ENCODE measurements at regions not wholly inside any gene's neighbourhood (a gene's known extent, or its start where the extent isn't known, plus 50 kb on each side); places are given as distances from the start of the nearest gene placed in this dataset.
"Not testable (repeated sequence)": the region's sequence is repeated elsewhere in the genome, so short reads cannot be mapped to it uniquely, and the experiment has no call there.

GRCh38 chr5:105859350-105859749 lies 1811.4 kb downstream of the EFNA5 start:
- not testable (repeated sequence) for H3K27me3 ChIP-seq (ENCODE audit: control insufficient read depth in 1 of 2, insufficient read depth in 2 of 2, low read length in 2 of 2); H3K9me3 ChIP-seq (ENCODE audit: control insufficient read depth in 2 of 2, low read length in 2 of 2); H3K4me1 ChIP-seq (ENCODE audit: control insufficient read depth, insufficient read depth, low read length); H3K27ac ChIP-seq (ENCODE audit: low read length); H3K36me3 ChIP-seq (ENCODE audit: control insufficient read depth in 2 of 2, insufficient read depth in 2 of 2, low read length in 2 of 2); H3K4me3 ChIP-seq (ENCODE audit: low read length in 2 of 2); H3K9ac ChIP-seq (ENCODE audit: low read length in 2 of 2)

- H3K27me3 ChIP-seq (ENCODE audit: control insufficient read depth in 1 of 2, insufficient read depth in 2 of 2, low read length in 2 of 2): no peaks in the 10 kb centered on the region
- H3K9ac ChIP-seq (ENCODE audit: low read length in 2 of 2): no peak overlapping the region
- no peaks in the 10 kb centered on the region for H3K9me3 ChIP-seq (ENCODE audit: control insufficient read depth in 2 of 2, low read length in 2 of 2)
- H3K4me1 ChIP-seq (ENCODE audit: control insufficient read depth, insufficient read depth, low read length): no peaks in the 10 kb centered on the region
- H3K36me3 ChIP-seq (ENCODE audit: control insufficient read depth in 2 of 2, insufficient read depth in 2 of 2, low read length in 2 of 2): no peaks in the 10 kb centered on the region
- no peak overlapping the region for H3K4me3 ChIP-seq (ENCODE audit: low read length in 2 of 2)
- no peak overlapping the region for H3K27ac ChIP-seq (ENCODE audit: low read length)
Observed at GRCh38 chr5:105849701-105850100, 1821.0 kb downstream of the EFNA5 start.

GRCh38 chr5:105840800-105841199 lies 1829.9 kb downstream of the EFNA5 start:
- no peaks in the 10 kb centered on the region for H3K9me3 ChIP-seq (ENCODE audit: control insufficient read depth in 2 of 2, low read length in 2 of 2)
- no peaks in the 10 kb centered on the region for H3K27me3 ChIP-seq (ENCODE audit: control insufficient read depth in 1 of 2, insufficient read depth in 2 of 2, low read length in 2 of 2)
- no peak overlapping the region for H3K27ac ChIP-seq (ENCODE audit: low read length)
- H3K36me3 ChIP-seq (ENCODE audit: control insufficient read depth in 2 of 2, insufficient read depth in 2 of 2, low read length in 2 of 2): no peaks in the 10 kb centered on the region
- H3K9ac ChIP-seq (ENCODE audit: low read length in 2 of 2): no peak overlapping the region
- no peaks in the 10 kb centered on the region for H3K4me1 ChIP-seq (ENCODE audit: control insufficient read depth, insufficient read depth, low read length)
- no peak overlapping the region for H3K4me3 ChIP-seq (ENCODE audit: low read length in 2 of 2)

- Histone ChIP-seq H3K9ac (ENCODE audit: low read length in 2 of 2) (no peak overlapping the region), H3K27me3 (ENCODE audit: control insufficient read depth in 1 of 2, insufficient read depth in 2 of 2, low read length in 2 of 2) (no peaks in the 10 kb centered on the region), H3K27ac (ENCODE audit: low read length) (no peak overlapping the region), H3K9me3 (ENCODE audit: control insufficient read depth in 2 of 2, low read length in 2 of 2) (no peaks in the 10 kb centered on the region), H3K4me3 (ENCODE audit: low read length in 2 of 2) (no peak overlapping the region), H3K4me1 (ENCODE audit: control insufficient read depth, insufficient read depth, low read length) (no peaks in the 10 kb centered on the region), H3K36me3 (ENCODE audit: control insufficient read depth in 2 of 2, insufficient read depth in 2 of 2, low read length in 2 of 2) (no peaks in the 10 kb centered on the region)
Observed at GRCh38 chr5:105836887-105837286, 1833.8 kb downstream of the EFNA5 start.

- H3K27me3 ChIP-seq (ENCODE audit: control insufficient read depth in 1 of 2, insufficient read depth in 2 of 2, low read length in 2 of 2): no peaks in the 10 kb centered on the region
- no peaks in the 10 kb centered on the region for H3K36me3 ChIP-seq (ENCODE audit: control insufficient read depth in 2 of 2, insufficient read depth in 2 of 2, low read length in 2 of 2)
- no peaks in the 10 kb centered on the region for H3K9me3 ChIP-seq (ENCODE audit: control insufficient read depth in 2 of 2, low read length in 2 of 2)
- H3K27ac ChIP-seq (ENCODE audit: low read length): no peak overlapping the region
- H3K4me3 ChIP-seq (ENCODE audit: low read length in 2 of 2): no peak overlapping the region
- no peaks in the 10 kb centered on the region for H3K4me1 ChIP-seq (ENCODE audit: control insufficient read depth, insufficient read depth, low read length)
- H3K9ac ChIP-seq (ENCODE audit: low read length in 2 of 2): no peak overlapping the region
Observed at GRCh38 chr5:105836268-105836667, 1834.5 kb downstream of the EFNA5 start.

- Histone ChIP-seq H3K27ac (ENCODE audit: low read length) (no peak overlapping the region), H3K4me3 (ENCODE audit: low read length in 2 of 2) (no peak overlapping the region), H3K36me3 (ENCODE audit: control insufficient read depth in 2 of 2, insufficient read depth in 2 of 2, low read length in 2 of 2) (no peaks in the 10 kb centered on the region), H3K27me3 (ENCODE audit: control insufficient read depth in 1 of 2, insufficient read depth in 2 of 2, low read length in 2 of 2) (no peaks in the 10 kb centered on the region), H3K9ac (ENCODE audit: low read length in 2 of 2) (no peak overlapping the region), H3K4me1 (ENCODE audit: control insufficient read depth, insufficient read depth, low read length) (no peaks in the 10 kb centered on the region), H3K9me3 (ENCODE audit: control insufficient read depth in 2 of 2, low read length in 2 of 2) (no peaks in the 10 kb centered on the region)
Observed at GRCh38 chr5:105828821-105829220, 1841.9 kb downstream of the EFNA5 start.

- H3K27ac ChIP-seq (ENCODE audit: low read length): no peak overlapping the region
Observed at GRCh38 chr5:105821800-105822199, 1848.9 kb downstream of the EFNA5 start.

GRCh38 chr5:105817914-105818313 lies 1852.8 kb downstream of the EFNA5 start:
- Histone ChIP-seq H3K27ac (ENCODE audit: low read length) (no peak overlapping the region), H3K4me3 (ENCODE audit: low read length in 2 of 2) (no peak overlapping the region), H3K9ac (ENCODE audit: low read length in 2 of 2) (no peak overlapping the region), H3K4me1 (ENCODE audit: control insufficient read depth, insufficient read depth, low read length) (no peaks in the 10 kb centered on the region), H3K27me3 (ENCODE audit: control insufficient read depth in 1 of 2, insufficient read depth in 2 of 2, low read length in 2 of 2) (no peaks in the 10 kb centered on the region), H3K36me3 (ENCODE audit: control insufficient read depth in 2 of 2, insufficient read depth in 2 of 2, low read length in 2 of 2) (no peaks in the 10 kb centered on the region), H3K9me3 (ENCODE audit: control insufficient read depth in 2 of 2, low read length in 2 of 2) (no peaks in the 10 kb centered on the region)

More at GRCh38 chr5:105821800-105822199, 1848.9 kb downstream of the EFNA5 start:
- Histone ChIP-seq H3K9me3 (ENCODE audit: control insufficient read depth in 2 of 2, low read length in 2 of 2) (no peaks in the 10 kb centered on the region), H3K4me1 (ENCODE audit: control insufficient read depth, insufficient read depth, low read length) (no peaks in the 10 kb centered on the region), H3K36me3 (ENCODE audit: control insufficient read depth in 2 of 2, insufficient read depth in 2 of 2, low read length in 2 of 2) (no peaks in the 10 kb centered on the region), H3K4me3 (ENCODE audit: low read length in 2 of 2) (no peak overlapping the region), H3K9ac (ENCODE audit: low read length in 2 of 2) (no peak overlapping the region), H3K27me3 (ENCODE audit: control insufficient read depth in 1 of 2, insufficient read depth in 2 of 2, low read length in 2 of 2) (no peaks in the 10 kb centered on the region)

- H3K27me3 ChIP-seq (ENCODE audit: control insufficient read depth in 1 of 2, insufficient read depth in 2 of 2, low read length in 2 of 2): no peaks in the 10 kb centered on the region
- no peaks in the 10 kb centered on the region for H3K4me1 ChIP-seq (ENCODE audit: control insufficient read depth, insufficient read depth, low read length)
- H3K36me3 ChIP-seq (ENCODE audit: control insufficient read depth in 2 of 2, insufficient read depth in 2 of 2, low read length in 2 of 2): no peaks in the 10 kb centered on the region
- no peak overlapping the region for H3K27ac ChIP-seq (ENCODE audit: low read length)
- no peak overlapping the region for H3K4me3 ChIP-seq (ENCODE audit: low read length in 2 of 2)
- H3K9ac ChIP-seq (ENCODE audit: low read length in 2 of 2): no peak overlapping the region
- H3K9me3 ChIP-seq (ENCODE audit: control insufficient read depth in 2 of 2, low read length in 2 of 2): no peaks in the 10 kb centered on the region
Observed at GRCh38 chr5:105817416-105817815, 1853.3 kb downstream of the EFNA5 start.

GRCh38 chr5:105816961-105817360 lies 1853.8 kb downstream of the EFNA5 start:
- Histone ChIP-seq H3K27ac (ENCODE audit: low read length) (no peak overlapping the region), H3K4me1 (ENCODE audit: control insufficient read depth, insufficient read depth, low read length) (no peaks in the 10 kb centered on the region), H3K4me3 (ENCODE audit: low read length in 2 of 2) (no peak overlapping the region), H3K9me3 (ENCODE audit: control insufficient read depth in 2 of 2, low read length in 2 of 2) (no peaks in the 10 kb centered on the region), H3K27me3 (ENCODE audit: control insufficient read depth in 1 of 2, insufficient read depth in 2 of 2, low read length in 2 of 2) (no peaks in the 10 kb centered on the region), H3K9ac (ENCODE audit: low read length in 2 of 2) (no peak overlapping the region), H3K36me3 (ENCODE audit: control insufficient read depth in 2 of 2, insufficient read depth in 2 of 2, low read length in 2 of 2) (no peaks in the 10 kb centered on the region)

- H3K27ac ChIP-seq (ENCODE audit: low read length): no peak overlapping the region
- H3K36me3 ChIP-seq (ENCODE audit: control insufficient read depth in 2 of 2, insufficient read depth in 2 of 2, low read length in 2 of 2): no peaks in the 10 kb centered on the region
- no peaks in the 10 kb centered on the region for H3K4me1 ChIP-seq (ENCODE audit: control insufficient read depth, insufficient read depth, low read length)
- no peaks in the 10 kb centered on the region for H3K27me3 ChIP-seq (ENCODE audit: control insufficient read depth in 1 of 2, insufficient read depth in 2 of 2, low read length in 2 of 2)
- no peaks in the 10 kb centered on the region for H3K9me3 ChIP-seq (ENCODE audit: control insufficient read depth in 2 of 2, low read length in 2 of 2)
- no peak overlapping the region for H3K4me3 ChIP-seq (ENCODE audit: low read length in 2 of 2)
- H3K9ac ChIP-seq (ENCODE audit: low read length in 2 of 2): no peak overlapping the region
Observed at GRCh38 chr5:105812304-105812703, 1858.4 kb downstream of the EFNA5 start.
